ENCODE measurements at regions not wholly inside any gene's neighbourhood (a gene's known extent, or its start where the extent isn't known, plus 50 kb on each side); places are given as distances from the start of the nearest gene placed in this dataset.

DNA sequence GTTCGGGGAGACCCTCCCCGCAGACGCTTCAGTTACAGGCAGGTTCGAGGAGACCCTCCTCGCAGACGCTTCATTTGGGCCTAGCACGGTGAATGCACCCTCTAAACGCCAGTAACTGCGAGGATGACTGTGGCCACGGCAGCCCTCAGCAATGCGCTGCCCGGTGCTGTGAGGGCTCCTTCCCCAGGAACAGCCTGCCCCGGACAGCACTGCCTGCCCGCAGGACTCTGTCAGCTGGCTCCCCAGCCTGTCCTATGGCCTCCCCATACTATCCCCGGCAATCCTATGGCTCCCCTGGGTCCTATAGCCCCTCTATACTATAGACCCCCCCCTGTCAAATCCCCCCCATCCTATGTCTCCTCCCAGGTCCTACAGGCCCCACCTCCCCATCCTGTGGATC, 238.9 kb downstream of the RBFOX3 start:
- TF ChIP-seq, protein P1, sequence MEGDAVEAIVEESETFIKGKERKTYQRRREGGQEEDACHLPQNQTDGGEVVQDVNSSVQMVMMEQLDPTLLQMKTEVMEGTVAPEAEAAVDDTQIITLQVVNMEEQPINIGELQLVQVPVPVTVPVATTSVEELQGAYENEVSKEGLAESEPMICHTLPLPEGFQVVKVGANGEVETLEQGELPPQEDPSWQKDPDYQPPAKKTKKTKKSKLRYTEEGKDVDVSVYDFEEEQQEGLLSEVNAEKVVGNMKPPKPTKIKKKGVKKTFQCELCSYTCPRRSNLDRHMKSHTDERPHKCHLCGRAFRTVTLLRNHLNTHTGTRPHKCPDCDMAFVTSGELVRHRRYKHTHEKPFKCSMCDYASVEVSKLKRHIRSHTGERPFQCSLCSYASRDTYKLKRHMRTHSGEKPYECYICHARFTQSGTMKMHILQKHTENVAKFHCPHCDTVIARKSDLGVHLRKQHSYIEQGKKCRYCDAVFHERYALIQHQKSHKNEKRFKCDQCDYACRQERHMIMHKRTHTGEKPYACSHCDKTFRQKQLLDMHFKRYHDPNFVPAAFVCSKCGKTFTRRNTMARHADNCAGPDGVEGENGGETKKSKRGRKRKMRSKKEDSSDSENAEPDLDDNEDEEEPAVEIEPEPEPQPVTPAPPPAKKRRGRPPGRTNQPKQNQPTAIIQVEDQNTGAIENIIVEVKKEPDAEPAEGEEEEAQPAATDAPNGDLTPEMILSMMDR (IDR thresholded peaks at IDR 0.05): no peak
- TF ChIP-seq POLR2A (IDR thresholded peaks at IDR 0.05): no peak
